IPS-11a (cell line): ENCODE measurements at regions not wholly inside any gene's neighbourhood (a gene's known extent, or its start where the extent isn't known, plus 50 kb on each side); places are given as distances from the start of the nearest gene placed in this dataset.
"Not testable (repeated sequence)": the region's sequence is repeated elsewhere in the genome, so short reads cannot be mapped to it uniquely, and the experiment has no call there.

Experiments
- H3K4me3 ChIP-seq: one replicate; pipeline ENCODE4 v1.5.1; 2013; ENCODE audit warnings: low read depth, low read length, control low read depth

GRCh38 chr2:111356512-111357031 is 235.9 kb downstream of the BCL2L11 start:
- H3K4me3 ChIP-seq: not testable (repeated sequence)

DNA sequence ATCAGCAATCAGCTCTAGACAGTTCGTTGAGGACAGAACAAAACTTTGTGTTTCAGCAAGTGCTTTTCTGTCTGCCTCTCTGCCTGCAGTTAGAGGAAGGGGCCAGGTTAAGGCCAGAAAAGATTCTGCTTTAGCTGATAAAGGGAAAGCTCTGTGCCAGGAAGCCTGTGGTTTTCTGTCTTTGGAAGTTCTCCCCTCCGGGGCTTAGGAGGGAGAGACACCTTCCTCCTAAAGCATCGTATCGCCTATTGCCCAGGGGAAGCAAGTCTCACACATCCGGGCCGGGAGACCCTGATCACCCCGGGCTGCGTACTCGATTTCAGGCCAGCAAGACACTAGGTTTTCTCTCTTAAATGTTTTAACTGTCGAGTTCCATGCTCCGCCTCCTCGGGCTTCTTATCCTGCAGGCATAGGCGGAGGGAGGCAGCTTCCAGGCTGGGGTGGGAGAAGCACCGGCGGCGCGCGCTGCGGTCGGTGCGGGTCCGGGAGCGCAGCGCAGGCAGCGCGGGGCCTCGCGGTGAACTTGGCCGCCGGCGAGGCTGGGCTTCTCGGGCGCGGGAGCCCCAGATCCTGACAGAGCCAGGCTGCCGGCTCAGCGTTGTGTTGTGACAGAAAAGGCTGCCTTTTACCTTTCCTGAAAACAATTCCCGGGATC is 245.4 kb downstream of the BCL2L11 start:
- H3K4me3 ChIP-seq: not testable (repeated sequence)

- H3K4me3 ChIP-seq: not testable (repeated sequence)
Measured at GRCh38 chr2:111366641-111367029, 245.9 kb downstream of the BCL2L11 start.

- not testable (repeated sequence) for H3K4me3 ChIP-seq
Measured at GRCh38 chr2:111367080-111367479, 246.4 kb downstream of the BCL2L11 start.

GRCh38 chr2:111367871-111368270 is 247.2 kb downstream of the BCL2L11 start:
- H3K4me3 ChIP-seq: not testable (repeated sequence)

DNA sequence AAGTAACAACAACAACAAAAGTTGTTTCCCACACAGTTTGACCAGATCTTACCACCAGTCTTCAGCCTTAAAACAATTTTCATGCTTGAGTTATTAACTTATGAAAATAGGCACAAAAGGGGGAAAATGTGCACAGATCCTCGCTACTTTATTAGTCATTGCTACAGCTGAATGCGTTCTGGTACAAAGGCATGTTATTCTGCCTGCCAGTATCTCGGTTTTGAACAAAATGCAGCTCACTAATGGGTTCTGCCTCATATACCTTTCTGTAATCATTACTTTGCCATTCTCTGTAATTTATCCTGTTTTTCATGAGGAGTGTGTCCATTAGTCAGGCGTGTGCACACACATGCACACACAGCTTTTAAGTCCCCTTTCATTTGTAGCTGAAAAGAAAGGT is 247.6 kb downstream of the BCL2L11 start:
- not testable (repeated sequence) for H3K4me3 ChIP-seq

DNA sequence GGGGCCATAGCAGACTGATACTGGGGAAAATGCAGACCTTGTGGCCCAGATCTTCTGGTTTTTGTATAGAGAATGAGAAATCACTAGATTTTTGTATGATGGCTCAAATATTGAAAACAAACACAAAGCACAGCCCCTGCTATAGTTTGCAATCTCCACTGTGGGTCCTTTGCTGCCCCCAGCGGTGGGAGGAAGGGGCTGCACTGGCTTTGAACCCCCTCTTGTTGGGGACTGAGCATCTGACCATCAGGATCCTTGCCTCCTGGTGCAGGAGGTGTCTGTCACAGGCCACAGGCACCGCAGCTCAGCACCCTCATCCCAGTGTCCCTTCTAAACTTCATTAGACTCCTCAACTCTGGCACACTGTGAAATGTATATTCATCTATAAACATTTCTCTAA is 252.3 kb downstream of the BCL2L11 start:
- H3K4me3 ChIP-seq: not testable (repeated sequence)

- H3K4me3 ChIP-seq: not testable (repeated sequence)
Measured at GRCh38 chr2:111373989-111374388, 253.3 kb downstream of the BCL2L11 start.

- not testable (repeated sequence) for H3K4me3 ChIP-seq
Measured at GRCh38 chr2:111374734-111375133, 254.0 kb downstream of the BCL2L11 start.

- not testable (repeated sequence) for H3K4me3 ChIP-seq
Measured at GRCh38 chr2:111375320-111375883, 254.7 kb downstream of the BCL2L11 start.

DNA sequence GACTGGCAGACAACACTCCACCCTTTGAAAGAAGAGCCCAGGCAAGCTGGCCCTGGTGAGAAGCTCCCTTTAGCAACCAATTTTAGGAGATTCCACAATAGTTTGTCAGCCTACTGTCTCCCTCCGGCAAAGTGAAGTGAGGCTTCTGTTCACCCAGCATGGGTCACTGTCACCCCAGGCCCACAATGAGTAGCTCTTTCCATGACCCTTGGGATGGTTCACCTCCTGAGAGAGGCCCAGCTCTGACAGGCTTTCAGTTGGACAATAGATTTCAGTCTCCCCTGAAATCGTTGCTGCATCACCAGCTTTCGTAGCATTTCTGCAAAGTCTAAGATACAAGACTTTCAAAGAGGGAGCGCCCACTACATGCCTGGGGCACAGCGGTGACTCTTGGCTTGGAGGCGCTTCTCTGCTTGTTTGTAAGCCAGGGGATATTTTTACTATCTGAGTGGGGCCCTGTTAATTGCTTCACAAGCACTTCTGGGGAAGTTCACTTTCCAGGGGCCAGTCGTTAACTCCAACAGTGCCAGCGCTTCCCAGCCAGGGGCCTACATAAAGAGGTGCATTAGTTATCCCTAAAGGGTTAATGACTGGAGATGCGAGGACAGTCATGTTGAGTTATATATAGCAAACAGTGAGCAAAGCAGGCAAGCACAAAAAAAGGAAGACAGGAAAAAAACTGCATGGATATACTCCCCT is 255.7 kb downstream of the BCL2L11 start:
- H3K4me3 ChIP-seq: not testable (repeated sequence)

GRCh38 chr2:111376971-111377352 is 256.2 kb downstream of the BCL2L11 start:
- not testable (repeated sequence) for H3K4me3 ChIP-seq

GRCh38 chr2:111377386-111377959 is 256.8 kb downstream of the BCL2L11 start:
- not testable (repeated sequence) for H3K4me3 ChIP-seq

- not testable (repeated sequence) for H3K4me3 ChIP-seq
Measured at GRCh38 chr2:111378348-111378747, 257.6 kb downstream of the BCL2L11 start.

DNA sequence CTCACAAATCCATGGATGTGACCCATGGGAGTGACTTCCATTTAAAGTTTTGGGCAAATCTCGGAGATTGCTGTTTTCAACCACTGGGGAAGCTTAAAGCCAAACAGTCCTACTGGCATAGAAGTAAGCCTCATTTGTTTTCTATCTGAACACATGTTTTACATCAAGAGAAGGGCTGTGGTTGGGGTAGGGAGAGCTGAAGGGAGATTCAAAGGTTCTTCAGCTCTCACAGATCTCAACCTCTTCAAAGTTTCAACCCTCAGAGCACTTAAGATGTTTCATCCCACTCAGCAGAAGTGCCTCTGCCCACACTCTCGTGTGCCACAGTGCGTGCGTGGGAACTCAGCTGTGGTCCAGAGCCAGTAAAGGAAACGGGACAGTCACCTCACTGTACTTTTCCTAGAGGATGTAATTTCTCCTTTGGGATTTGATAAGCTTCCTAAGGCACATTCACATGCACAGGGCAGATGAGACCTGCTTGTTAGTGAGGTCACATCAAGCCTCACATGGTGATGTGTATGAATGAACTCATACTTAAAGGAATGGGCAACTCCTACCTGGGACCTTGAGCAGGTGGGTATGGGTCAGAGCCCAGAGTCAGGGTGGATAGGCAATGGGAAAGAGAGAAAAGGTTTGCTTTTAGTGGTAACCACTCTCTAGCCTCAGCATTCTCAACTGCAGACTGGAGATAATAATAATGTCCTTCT is 260.2 kb downstream of the BCL2L11 start:
- H3K4me3 ChIP-seq: not testable (repeated sequence)

DNA sequence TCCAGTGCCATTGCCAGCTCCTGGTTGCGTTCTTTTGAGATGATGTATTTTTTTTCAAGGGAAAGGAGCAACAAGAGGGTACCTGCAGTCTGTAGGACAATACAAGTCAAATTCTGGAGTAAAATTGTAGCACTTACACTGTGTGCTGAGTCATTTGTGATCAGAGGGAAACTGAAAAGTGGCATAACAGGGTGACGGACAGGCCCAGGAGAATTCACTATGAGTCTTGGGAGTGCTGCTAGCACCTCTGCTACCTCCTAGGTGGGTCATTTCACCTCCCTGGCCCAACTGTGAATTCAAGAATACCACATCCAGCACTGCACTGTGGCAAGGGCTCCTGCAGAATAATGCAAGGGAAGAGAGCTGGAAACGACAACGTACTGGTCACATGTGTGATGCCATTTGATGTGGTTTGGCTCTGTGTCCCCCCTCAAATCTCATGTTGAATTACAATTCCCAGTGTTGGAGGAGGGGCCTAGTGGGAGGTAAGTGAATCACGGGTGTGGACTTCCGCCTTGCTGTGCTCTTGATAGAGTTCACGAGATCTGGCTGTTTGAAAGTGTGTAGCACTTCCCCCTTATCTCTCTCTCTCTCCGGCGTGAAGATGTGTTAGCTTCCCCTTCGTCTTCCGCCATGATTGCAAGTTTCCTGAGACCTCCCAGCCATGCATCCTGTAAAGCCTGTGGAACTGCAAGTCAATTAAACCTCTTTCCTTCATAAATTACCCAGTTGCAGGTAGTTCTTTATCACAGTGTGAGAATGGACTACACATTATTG is 261.0 kb downstream of the BCL2L11 start:
- H3K4me3 ChIP-seq: not testable (repeated sequence)

- H3K4me3 ChIP-seq: not testable (repeated sequence)
Measured at GRCh38 chr2:111382507-111382906, 261.8 kb downstream of the BCL2L11 start.

- H3K4me3 ChIP-seq: not testable (repeated sequence)
Measured at GRCh38 chr2:111383311-111383710, 262.6 kb downstream of the BCL2L11 start.

DNA sequence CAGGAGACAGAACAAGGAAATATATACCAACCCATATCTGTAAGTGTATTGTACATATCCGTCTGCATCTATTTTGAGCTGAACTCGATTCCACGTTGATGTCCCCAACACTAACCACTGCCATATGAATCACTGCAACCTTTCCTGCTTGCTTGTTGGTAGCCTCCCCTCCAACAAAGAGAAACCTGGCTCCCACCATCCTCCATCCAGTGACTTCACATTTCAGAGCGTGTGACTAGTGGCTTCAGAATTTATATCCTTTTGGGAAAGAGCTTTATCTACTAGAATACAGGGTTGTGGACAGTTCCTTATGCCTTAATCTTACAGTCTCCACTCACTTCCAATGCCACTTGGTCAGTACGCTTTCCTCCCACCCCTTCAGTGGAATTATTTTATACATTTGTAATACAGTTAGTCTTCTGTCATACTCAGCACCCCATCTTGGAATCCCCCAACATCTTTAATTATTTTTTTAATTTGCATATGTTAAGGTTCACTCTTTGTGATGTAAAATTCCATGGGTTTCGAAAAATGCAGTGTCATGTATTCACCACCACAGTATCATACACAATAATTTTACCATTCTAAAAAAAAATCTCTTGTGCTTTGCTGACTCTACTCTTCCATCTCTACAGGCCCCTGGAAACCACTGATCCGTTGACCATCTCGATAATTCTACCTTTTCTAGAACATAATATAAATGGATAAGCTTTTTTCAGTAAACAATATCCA is 264.7 kb downstream of the BCL2L11 start:
- not testable (repeated sequence) for H3K4me3 ChIP-seq

- H3K4me3 ChIP-seq: not testable (repeated sequence)
Measured at GRCh38 chr2:111390605-111391004, 269.9 kb downstream of the BCL2L11 start.
